Activated naive CD8-positive, alpha-beta T cell treated with anti-CD3 and anti-CD28 coated beads, Interleukin-2, amount 50 U/mL, for 24 hours (primary cell): ENCODE measurements at regions not wholly inside any gene's neighbourhood (a gene's known extent, or its start where the extent isn't known, plus 50 kb on each side); places are given as distances from the start of the nearest gene placed in this dataset.

ENCODE experiments used
- ATAC-seq: fragments of 150-1000 bp; cut with Tn5 transposase; one replicate; pipeline ENCODE4 v1.10.0; 2021
- DNase-seq: peaks from one replicate; pipeline ENCODE4 v3.0.0; 2021
- H3K27ac Mint-ChIP-seq: one replicate; pipeline ENCODE4 v1.8.0; 2021; ENCODE audit warnings: mild to moderate bottlenecking, mixed read lengths
- H3K27me3 Mint-ChIP-seq: one replicate; pipeline ENCODE4 v1.8.0; 2021; ENCODE audit warnings: mixed read lengths
- H3K36me3 Mint-ChIP-seq: one replicate; pipeline ENCODE4 v1.8.0; 2021; ENCODE audit warnings: low read depth, mixed read lengths
- H3K4me1 Mint-ChIP-seq: one replicate; pipeline ENCODE4 v1.8.0; 2021; ENCODE audit warnings: mixed read lengths
- H3K4me3 Mint-ChIP-seq: one replicate; pipeline ENCODE4 v1.8.0; 2021; ENCODE audit warnings: mild to moderate bottlenecking, moderate library complexity, mixed read lengths
- H3K9me3 Mint-ChIP-seq: one replicate; pipeline ENCODE4 v1.8.0; 2021; ENCODE audit warnings: mixed read lengths

DNA sequence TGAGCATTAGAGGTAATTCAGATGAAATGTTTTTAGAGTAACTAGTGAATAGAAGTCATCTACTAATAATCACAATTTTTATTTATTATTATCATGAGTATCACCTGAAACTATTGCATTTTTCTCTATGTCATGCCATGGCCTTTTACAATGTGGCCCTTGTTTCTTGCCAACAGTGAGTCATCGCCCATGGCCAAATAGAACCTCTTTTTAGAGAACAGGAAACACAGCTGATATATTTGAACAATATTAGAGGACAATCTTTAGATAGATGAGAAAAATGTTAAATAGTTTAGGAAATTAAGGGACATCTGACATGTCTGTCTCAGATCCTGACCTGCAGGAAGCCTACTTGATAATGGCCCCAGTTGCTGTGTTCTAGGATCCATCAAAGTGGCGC is 1584.4 kb upstream of the GOT2 start:
- DNase-seq (no peak), ATAC-seq (no peak)
- H3K27me3 Mint-ChIP-seq = no peaks in the 10 kb centered on the region
- H3K4me1 Mint-ChIP-seq = no peaks in the 10 kb centered on the region
- H3K36me3 Mint-ChIP-seq = no peaks in the 10 kb centered on the region
- H3K9me3 Mint-ChIP-seq = peaks cover 30% of the 10 kb centered on the region
- no peak overlapping the region for H3K27ac Mint-ChIP-seq
- no peak overlapping the region for H3K4me3 Mint-ChIP-seq

DNA sequence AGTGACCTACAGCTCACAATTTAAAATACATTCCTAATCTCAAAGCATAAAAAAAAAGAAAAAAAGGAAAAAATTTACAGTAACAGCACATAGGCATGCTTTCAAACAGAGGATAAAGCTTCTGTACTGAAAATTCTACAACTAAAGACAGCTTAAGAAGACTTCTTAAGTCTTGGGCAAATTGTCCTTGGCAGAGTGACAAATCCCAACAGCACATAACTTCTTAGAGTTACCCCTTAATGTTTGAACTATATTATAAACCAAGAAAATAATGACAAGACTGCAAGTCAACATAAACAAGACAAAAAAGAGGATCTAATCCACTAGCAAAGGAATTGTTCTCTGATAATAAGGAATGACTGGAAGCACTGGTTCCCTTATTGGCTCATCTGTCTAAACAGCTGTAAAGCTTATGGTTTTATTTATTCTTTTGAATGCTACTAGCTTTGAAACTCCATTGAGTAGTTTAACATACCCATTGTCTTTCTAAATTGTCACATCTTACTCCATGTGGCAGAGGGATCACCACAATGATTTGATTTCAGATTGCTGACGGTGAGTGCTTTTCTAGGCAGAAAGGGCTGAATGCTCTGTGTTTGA is 1576.8 kb upstream of the GOT2 start:
- Mint-ChIP-seq H3K36me3 (no peaks in the 10 kb centered on the region), H3K9me3 (peaks cover 20% of the 10 kb centered on the region), H3K4me1 (no peaks in the 10 kb centered on the region), H3K27ac (no peak overlapping the region), H3K4me3 (no peak overlapping the region), H3K27me3 (no peaks in the 10 kb centered on the region)
- DNase-seq = no peak
- ATAC-seq = no peak

DNA sequence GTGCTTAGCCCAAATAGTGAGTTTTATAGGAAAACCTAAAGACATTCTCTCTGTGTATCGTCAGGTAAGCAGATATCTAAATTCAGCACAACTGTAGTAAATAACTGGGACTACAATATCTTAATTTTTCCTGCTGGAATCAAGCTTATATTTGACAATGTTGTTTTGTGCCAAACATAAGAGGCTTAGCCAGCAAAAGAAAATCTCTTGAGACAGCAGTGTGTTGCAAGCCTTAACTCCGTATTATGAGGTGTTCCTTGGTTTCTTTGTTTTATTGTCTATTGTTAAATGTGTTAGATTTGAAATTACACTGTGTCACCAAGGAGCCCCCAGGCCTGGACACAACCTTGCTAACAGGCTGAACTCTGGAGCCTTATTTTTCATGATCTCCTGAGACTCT is 1570.6 kb upstream of the GOT2 start:
- H3K27ac Mint-ChIP-seq = no peak overlapping the region
- H3K27me3 Mint-ChIP-seq = no peaks in the 10 kb centered on the region
- ATAC-seq (no peak), DNase-seq (no peak)
- peaks cover 4% of the 10 kb centered on the region for H3K9me3 Mint-ChIP-seq
- no peak overlapping the region for H3K4me3 Mint-ChIP-seq
- no peaks in the 10 kb centered on the region for H3K36me3 Mint-ChIP-seq
- no peaks in the 10 kb centered on the region for H3K4me1 Mint-ChIP-seq

DNA sequence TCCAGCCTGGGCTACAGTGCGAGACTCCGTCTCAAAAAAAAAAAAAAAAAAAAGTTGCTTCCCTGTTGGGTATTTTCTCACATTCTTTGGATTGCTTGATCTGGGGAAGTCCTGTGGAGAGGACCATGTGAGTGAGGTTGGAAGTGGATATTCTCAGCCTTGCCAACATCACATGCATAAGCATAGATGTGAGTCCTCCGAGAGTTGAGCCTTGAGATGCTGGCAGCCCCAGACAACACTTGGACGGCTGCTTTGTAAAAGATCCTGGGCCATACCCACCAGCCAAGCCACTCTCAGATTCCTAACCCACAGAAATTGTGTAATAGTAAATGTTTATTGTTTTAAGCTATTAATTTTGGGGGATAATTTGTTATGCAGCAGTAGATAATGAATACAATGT is 1570.0 kb upstream of the GOT2 start:
- Mint-ChIP-seq H3K4me1 (no peaks in the 10 kb centered on the region), H3K27me3 (no peaks in the 10 kb centered on the region), H3K9me3 (peaks cover 4% of the 10 kb centered on the region), H3K27ac (no peak overlapping the region), H3K36me3 (no peaks in the 10 kb centered on the region), H3K4me3 (no peak overlapping the region)
- ATAC-seq (no peak), DNase-seq (no peak)

DNA sequence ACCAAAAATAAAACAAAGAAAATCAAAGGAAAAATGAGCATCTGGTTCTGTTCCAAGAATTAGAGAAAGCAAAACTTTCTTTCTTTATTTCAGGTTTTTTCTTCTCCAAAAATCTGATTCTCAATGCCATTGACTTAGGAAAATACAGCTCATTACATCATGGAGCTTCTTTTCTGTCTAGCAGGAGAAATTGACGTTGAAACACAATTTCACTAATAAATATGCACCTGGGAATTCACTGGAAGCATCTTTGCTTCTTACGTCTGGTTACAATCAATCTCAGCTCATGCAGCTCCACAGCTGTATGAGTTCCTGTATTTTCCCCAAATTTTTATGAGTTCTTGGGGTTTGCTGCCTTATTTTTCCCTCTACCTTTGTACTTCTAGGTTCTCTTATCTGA is 1568.6 kb upstream of the GOT2 start:
- ATAC-seq (no peak), DNase-seq (no peak)

DNA sequence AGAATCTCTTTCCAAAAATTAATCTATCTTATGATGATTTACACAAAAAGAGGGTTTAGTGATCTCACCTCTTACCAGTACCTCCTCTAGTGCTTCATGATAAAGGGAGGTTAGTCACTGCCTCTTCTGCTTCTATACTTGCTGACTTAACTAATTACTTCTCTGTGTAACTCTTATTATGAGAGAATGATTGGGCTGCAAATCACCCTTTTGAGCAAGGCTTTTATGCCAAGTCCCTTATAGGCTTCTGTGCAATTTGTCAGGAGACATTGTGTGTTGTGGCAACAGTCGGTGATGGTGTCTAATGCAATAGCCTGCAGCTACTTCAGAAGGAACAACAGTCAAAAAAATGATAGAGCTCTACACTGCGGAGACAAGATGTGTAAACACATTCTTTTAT is 1568.1 kb upstream of the GOT2 start:
- no peak overlapping the region for H3K4me3 Mint-ChIP-seq
- no peak for ATAC-seq
- H3K9me3 Mint-ChIP-seq = peaks cover 8% of the 10 kb centered on the region
- H3K4me1 Mint-ChIP-seq = no peaks in the 10 kb centered on the region
- no peak overlapping the region for H3K27ac Mint-ChIP-seq
- H3K27me3 Mint-ChIP-seq = no peaks in the 10 kb centered on the region
- no peak for DNase-seq
- no peaks in the 10 kb centered on the region for H3K36me3 Mint-ChIP-seq

More for the DNA sequence above, 1568.6 kb upstream of the GOT2 start:
- Mint-ChIP-seq H3K9me3 (peaks cover 4% of the 10 kb centered on the region), H3K4me3 (no peak overlapping the region), H3K36me3 (no peaks in the 10 kb centered on the region), H3K4me1 (no peaks in the 10 kb centered on the region), H3K27me3 (no peaks in the 10 kb centered on the region), H3K27ac (no peak overlapping the region)

DNA sequence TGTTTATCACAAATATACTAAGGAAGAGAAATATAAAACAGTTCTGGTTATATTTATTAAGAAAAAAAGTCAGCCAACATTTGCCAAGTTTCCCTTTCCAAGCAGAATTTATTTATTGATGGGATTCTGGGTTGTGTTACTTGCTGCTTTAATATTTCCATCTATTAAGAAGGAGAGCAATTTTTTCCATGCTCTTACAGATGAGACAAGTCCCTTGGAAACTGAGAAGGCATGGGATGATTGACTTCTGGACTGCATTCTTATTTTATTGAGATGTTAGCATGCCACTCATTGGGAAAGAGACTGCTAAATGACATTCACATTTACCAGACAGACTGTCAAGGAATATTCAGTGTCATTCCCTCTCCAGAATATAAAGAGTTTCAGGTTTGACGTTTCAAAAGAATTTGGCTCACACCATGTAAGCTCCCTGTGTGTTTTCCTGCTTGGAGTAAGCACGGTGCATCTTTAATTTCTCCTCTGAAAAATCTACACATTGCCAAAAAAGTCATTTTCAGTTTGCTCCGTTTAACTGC is 1565.2 kb upstream of the GOT2 start:
- Mint-ChIP-seq H3K36me3 (no peaks in the 10 kb centered on the region), H3K4me1 (no peaks in the 10 kb centered on the region), H3K27me3 (no peaks in the 10 kb centered on the region), H3K9me3 (peaks cover 6% of the 10 kb centered on the region), H3K27ac (no peak overlapping the region), H3K4me3 (no peak overlapping the region)
- DNase-seq (no peak), ATAC-seq (no peak)

DNA sequence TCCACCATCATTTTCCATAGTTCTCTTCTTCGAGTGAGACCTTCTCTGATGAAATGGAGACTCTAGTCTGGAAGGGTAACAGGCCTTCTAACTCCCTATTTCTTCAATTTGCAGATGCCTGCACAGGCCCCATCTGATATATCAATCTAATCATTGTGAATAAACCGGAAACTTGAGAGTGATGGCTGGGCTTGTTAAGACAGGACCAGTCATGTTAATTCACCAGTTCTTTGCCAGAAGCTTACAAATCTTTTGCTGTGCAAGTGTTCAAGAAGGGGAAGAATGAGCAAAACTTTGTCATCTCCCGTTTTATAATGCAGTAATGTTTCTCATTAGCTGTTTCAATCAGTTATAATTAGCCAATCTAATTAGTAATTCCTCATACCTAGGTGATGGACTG is 1561.3 kb upstream of the GOT2 start:
- no peak overlapping the region for H3K4me3 Mint-ChIP-seq
- H3K4me1 Mint-ChIP-seq = no peaks in the 10 kb centered on the region
- DNase-seq (no peak), ATAC-seq (no peak)
- H3K27me3 Mint-ChIP-seq = no peaks in the 10 kb centered on the region
- H3K36me3 Mint-ChIP-seq = no peaks in the 10 kb centered on the region
- no peak overlapping the region for H3K27ac Mint-ChIP-seq
- H3K9me3 Mint-ChIP-seq = peaks cover 6% of the 10 kb centered on the region

DNA sequence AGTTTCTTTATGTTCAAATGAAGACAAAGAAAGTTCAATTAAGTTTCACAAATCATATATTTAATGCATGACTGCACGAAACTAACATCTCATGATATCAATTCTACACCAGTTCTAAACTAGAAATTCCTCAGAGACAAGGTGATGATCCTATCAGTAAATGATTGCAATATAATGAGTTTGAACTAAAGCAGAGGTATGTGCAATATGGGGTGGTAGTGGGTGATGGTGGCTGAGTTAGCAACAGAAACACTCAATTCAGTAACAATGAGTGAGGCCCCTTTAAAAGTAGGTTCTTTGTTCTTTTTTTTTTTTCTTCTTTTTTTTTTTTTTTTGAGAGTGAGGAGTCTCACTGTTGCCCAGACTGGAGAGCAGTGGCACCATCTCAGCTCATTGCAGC is 1551.7 kb upstream of the GOT2 start:
- Mint-ChIP-seq H3K4me3 (no peak overlapping the region), H3K27me3 (no peaks in the 10 kb centered on the region), H3K27ac (no peak overlapping the region), H3K36me3 (no peaks in the 10 kb centered on the region), H3K9me3 (peaks cover 21% of the 10 kb centered on the region), H3K4me1 (no peaks in the 10 kb centered on the region)
- no peak for DNase-seq
- no peak for ATAC-seq

DNA sequence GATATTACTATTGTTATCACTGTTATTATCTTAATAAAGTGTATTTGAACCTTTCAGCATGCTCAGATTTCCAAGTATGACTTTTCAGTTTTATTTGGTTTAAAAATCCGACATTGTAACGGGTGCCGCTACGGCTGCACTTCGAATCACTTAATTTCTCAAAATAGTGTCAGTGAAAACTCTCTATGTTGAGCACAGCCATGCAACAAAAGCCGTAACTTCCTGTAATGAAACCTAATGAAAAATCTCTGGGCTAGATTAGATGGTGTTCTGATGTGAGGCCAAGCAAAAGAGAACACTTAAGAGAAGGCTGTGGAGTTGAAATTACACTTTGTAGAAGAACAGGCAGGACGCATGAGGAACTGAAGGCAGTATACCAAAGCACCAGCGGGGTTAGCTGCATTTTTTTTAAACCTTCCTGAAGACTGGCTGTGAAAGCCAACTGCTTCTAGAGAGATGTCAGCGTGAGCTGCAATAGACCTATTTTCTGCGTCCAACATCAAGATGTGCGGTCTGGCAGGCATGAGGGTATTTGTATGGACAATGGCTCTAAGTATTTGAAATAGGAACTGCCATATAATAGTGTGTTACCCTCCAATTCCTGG is 1545.0 kb upstream of the GOT2 start:
- no peaks in the 10 kb centered on the region for H3K4me1 Mint-ChIP-seq

DNA sequence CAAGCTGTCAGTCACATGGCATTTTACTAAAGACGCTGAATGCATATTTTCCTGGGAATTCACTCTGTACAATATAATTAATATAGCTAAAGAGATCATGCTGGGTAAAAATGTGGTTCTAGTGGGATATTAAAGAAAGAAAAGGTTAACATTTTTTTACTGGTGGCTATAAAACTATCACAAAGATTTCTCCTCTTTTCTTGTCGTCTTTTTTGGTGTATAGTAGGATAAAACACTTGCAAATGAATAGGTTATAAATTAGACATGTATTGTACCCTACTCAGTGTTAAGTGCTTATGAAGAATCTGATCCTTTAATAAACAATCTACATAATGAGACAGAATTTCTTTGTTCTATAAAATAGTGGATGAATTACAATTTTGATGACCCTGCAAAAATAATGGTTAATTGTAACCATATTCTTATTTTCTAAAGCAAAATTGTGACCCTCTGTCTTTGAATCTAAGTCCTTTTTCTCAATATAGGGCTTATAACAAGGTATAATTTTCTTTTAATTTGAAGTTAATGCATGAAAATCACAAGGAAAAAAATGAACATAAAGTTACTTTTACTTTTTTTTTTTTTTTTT is 1540.4 kb upstream of the GOT2 start:
- Mint-ChIP-seq H3K36me3 (no peaks in the 10 kb centered on the region), H3K27ac (no peak overlapping the region), H3K27me3 (no peaks in the 10 kb centered on the region), H3K4me1 (no peaks in the 10 kb centered on the region), H3K4me3 (no peak overlapping the region), H3K9me3 (peaks cover 31% of the 10 kb centered on the region)
- DNase-seq (no peak), ATAC-seq (no peak)

More for the DNA sequence above, 1545.0 kb upstream of the GOT2 start:
- Mint-ChIP-seq H3K27ac (no peak overlapping the region), H3K27me3 (no peaks in the 10 kb centered on the region), H3K4me3 (no peak overlapping the region), H3K9me3 (peaks cover 30% of the 10 kb centered on the region), H3K36me3 (no peaks in the 10 kb centered on the region)
- ATAC-seq = no peak
- no peak for DNase-seq

DNA sequence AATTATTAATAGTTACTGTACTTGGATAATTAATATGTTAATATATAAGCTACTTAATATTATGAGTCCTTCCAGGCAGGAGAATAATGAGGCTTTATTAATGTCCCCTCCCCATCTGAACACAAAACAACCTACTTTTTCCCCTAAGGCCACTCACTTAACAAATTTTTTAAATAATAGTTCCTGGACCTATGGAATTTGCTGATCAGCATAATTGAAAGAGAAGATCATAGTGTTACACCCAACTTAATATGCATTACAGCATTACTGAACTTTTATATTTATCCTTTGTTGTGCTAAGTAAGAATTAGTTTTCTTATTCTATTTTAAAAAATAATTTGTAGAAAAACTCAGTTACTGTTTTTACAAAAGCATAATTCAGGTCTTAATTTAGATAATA is 1537.7 kb upstream of the GOT2 start:
- Mint-ChIP-seq H3K4me1 (no peaks in the 10 kb centered on the region), H3K4me3 (no peak overlapping the region), H3K9me3 (peaks cover 24% of the 10 kb centered on the region), H3K27ac (no peak overlapping the region), H3K36me3 (no peaks in the 10 kb centered on the region), H3K27me3 (no peaks in the 10 kb centered on the region)
- ATAC-seq (no peak), DNase-seq (no peak)

DNA sequence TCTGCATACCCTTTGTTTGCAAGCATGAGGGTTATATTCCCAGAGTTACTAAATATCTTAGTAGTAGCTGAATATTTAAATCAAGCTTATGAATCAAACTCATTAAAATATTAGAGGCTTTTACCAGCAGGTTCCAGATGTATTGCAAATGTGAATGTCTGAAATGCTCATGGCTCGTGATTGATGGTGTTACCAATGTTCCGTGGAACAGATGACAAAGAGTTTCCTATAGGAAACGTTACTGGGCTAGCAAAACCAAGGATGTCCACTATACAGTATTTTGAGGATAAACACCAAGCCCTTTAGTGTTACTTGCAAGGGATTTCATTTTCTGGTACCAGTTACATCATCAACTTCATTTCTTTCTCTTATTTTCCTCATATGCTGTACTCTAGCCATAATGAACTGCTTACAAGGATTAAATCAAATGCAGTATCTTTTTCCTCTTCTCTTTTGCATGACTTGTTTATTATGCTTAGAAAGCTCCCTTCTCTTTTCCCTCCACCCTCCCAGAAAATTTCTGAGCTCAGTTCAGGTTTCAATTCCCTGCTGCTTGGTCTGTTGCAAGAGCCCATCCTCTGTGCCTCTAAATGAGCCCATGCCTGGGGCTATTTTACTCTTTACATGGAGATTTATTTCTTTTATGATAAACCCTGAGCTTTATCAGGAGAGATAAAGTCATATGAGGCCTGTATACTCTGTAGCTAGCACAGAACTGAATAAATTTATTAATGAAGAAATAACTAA is 1537.1 kb upstream of the GOT2 start:
- no peak overlapping the region for H3K27ac Mint-ChIP-seq
- no peak overlapping the region for H3K4me3 Mint-ChIP-seq
- no peak for ATAC-seq
- H3K36me3 Mint-ChIP-seq = no peaks in the 10 kb centered on the region
- peaks cover 24% of the 10 kb centered on the region for H3K9me3 Mint-ChIP-seq
- DNase-seq = no peak
- H3K4me1 Mint-ChIP-seq = no peaks in the 10 kb centered on the region
- no peaks in the 10 kb centered on the region for H3K27me3 Mint-ChIP-seq

DNA sequence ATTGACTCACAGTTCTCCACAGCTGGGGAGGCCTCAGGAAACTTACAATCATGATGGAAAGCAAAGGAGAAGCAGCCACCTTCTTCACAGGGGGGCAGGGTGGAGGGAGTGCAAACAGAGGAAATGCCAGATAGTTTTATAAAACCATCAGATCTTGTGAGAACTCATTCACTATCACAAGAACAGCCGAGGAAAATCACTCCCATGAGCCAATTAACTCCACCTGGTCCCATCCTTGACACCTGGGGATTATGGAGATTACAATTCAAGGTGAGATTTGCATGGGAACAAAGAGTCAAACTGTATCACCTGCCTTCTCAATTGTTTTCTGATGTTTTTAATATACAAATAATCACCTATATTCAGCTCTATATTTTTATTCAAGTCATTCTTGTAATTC is 1527.3 kb upstream of the GOT2 start:
- no peak overlapping the region for H3K4me3 Mint-ChIP-seq
- no peaks in the 10 kb centered on the region for H3K27me3 Mint-ChIP-seq
- ATAC-seq = no peak
- no peak overlapping the region for H3K27ac Mint-ChIP-seq
- no peaks in the 10 kb centered on the region for H3K36me3 Mint-ChIP-seq
- peaks cover 9% of the 10 kb centered on the region for H3K9me3 Mint-ChIP-seq
- DNase-seq = no peak
- no peaks in the 10 kb centered on the region for H3K4me1 Mint-ChIP-seq

DNA sequence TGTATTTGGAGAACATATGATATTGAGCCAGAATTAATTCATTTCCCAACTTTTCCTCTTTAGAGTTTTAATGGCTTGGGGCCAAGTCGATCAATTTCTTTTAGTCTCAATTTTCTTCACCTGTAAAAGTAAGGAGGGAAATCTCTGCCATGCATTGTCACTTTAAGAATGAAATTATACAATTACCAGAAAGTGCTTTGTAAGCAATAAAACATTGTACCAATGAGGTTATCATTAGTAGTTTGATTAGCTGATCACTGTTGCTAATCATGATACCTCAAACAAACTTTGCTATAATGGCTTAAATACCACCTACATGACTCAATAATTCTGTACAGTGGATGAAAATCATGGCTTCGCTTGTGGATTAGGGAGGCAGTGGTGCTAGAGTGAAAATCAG is 1525.8 kb upstream of the GOT2 start:
- ATAC-seq (no peak), DNase-seq (no peak)
- no peaks in the 10 kb centered on the region for H3K27me3 Mint-ChIP-seq
- H3K4me3 Mint-ChIP-seq = no peak overlapping the region
- H3K36me3 Mint-ChIP-seq = no peaks in the 10 kb centered on the region
- H3K4me1 Mint-ChIP-seq = no peaks in the 10 kb centered on the region
- peaks cover 6% of the 10 kb centered on the region for H3K9me3 Mint-ChIP-seq
- no peak overlapping the region for H3K27ac Mint-ChIP-seq
